A549 (cell line): ENCODE measurements at regions not wholly inside any gene's neighbourhood (a gene's known extent, or its start where the extent isn't known, plus 50 kb on each side); places are given as distances from the start of the nearest gene placed in this dataset.

Experiments
- ATAC-seq, 2 experiments: fragments of 200-7000 bp in 1 of 2; fragments of >200 bp in 1 of 2; cut with Nextera tagmentation in 1 of 2; cut with Tn5 transposase in 1 of 2; 3 replicates each; pipeline versions ENCODE4 v1.8.0 to v1.9.1; 2018 to 2020; ENCODE audit warnings: mild to moderate bottlenecking in 1 of 2, moderate library complexity in 1 of 2
- CTCF ChIA-PET: fragments of 300-600 bp; sonication (Branson Sonifier 250); formaldehyde crosslinking; extraction: SDS; loops from one replicate; lab custom pipeline; 2021; ENCODE audit warnings: antibody characterized with exemption, inconsistent platforms; lab: Yijun Ruan, JAX
- POLR2A ChIA-PET: fragments of 350-600 bp; formaldehyde crosslinking; extraction: SDS; loops from one replicate; lab custom pipeline; 2021; ENCODE audit warnings: antibody characterized with exemption, inconsistent platforms; lab: Yijun Ruan, JAX
- DNase-seq, 2 experiments: peaks; one replicate each; pipeline versions ENCODE4 v3.0.0 to v3.0.0-alpha.2; 2011 to 2016; ENCODE audit warnings: low read depth in 1 of 2, low spot score in 1 of 2
- FAIRE-seq: peaks from 2 replicates; lab custom pipeline; 2011; peaks lifted over from hg19 to GRCh38; lab: Jason Lieb, UNC
- H3K27ac ChIP-seq, 2 experiments: fragments of >200 bp; sonication (Bioruptor Twin); formaldehyde crosslinking; 3 replicates each; pipeline ENCODE4 v1.5.1; 2016 to 2017
- H3K4me1 ChIP-seq: fragments of >200 bp; sonication (Bioruptor Twin); formaldehyde crosslinking; 3 replicates; pipeline ENCODE4 v1.6.1; 2016
- H3K4me2 ChIP-seq: fragments of >200 bp; sonication (Bioruptor Twin); formaldehyde crosslinking; 3 replicates; pipeline ENCODE4 v1.6.1; 2016
- H3K4me3 ChIP-seq: fragments of >200 bp; sonication (Bioruptor Twin); formaldehyde crosslinking; 3 replicates; pipeline ENCODE4 v1.5.1; 2016
- H3K9me3 ChIP-seq: fragments of >200 bp; sonication (Bioruptor Twin); formaldehyde crosslinking; 3 replicates; pipeline ENCODE4 v1.6.1; 2016
- BHLHE40 ChIP-seq: IDR thresholded peaks from 2 replicates; pipeline ENCODE4 v1.6.1; 2012; ENCODE audit warnings: low read depth, low read length, inconsistent platforms
- CBX8 ChIP-seq: fragments of 200-600 bp; sonication (generic); IDR thresholded peaks from 2 replicates; pipeline ENCODE4 v1.6.1; 2016
- CEBPB ChIP-seq, 2 experiments: fragments of >200 bp in 1 of 2; sonication (Bioruptor Twin) in 1 of 2; formaldehyde crosslinking in 1 of 2; IDR thresholded peaks; 2 replicates each; pipeline ENCODE4 v1.6.1; 2012 to 2016
- CHD2 ChIP-seq: fragments of 150-350 bp; IDR thresholded peaks from 2 replicates; pipeline ENCODE4 v1.6.1; 2014; ENCODE audit warnings: low read length; ENCODE audit not compliant: partially characterized antibody
- CHD4 ChIP-seq: fragments of 200-600 bp; sonication (generic); IDR thresholded peaks from 2 replicates; pipeline ENCODE4 v1.6.1; 2016; ENCODE audit warnings: antibody characterized with exemption, mild to moderate bottlenecking, borderline replicate concordance
- E2F6 ChIP-seq: IDR thresholded peaks from 2 replicates; pipeline ENCODE4 v1.6.1; 2012; ENCODE audit warnings: low read depth, borderline replicate concordance
- EHMT2 ChIP-seq: fragments of 200-600 bp; sonication (generic); IDR thresholded peaks from 2 replicates; pipeline ENCODE4 v1.6.1; 2016; ENCODE audit warnings: antibody characterized with exemption, low read depth, mild to moderate bottlenecking, moderate library complexity
- EP300 ChIP-seq, 2 experiments: fragments of >200 bp; sonication (Bioruptor Twin); formaldehyde crosslinking; IDR thresholded peaks; 2 replicates in 1 of 2; 3 replicates in 1 of 2; pipeline ENCODE4 v1.6.1; 2016 to 2017
- FOSB ChIP-seq: fragments of 250-450 bp; sonication (Bioruptor Pico); IDR thresholded peaks from 2 replicates; pipeline ENCODE4 v1.5.0; 2020; ENCODE audit warnings: mild to moderate bottlenecking, moderate library complexity
- FOSL2 ChIP-seq, 2 experiments: fragments of 450-650 bp in 1 of 2; fragments of >200 bp in 1 of 2; sonication (Bioruptor Twin) in 1 of 2; formaldehyde crosslinking; IDR thresholded peaks; 2 replicates each; pipeline versions ENCODE4 v1.5.0 to v1.6.1; 2016 to 2020; ENCODE audit warnings: mild to moderate bottlenecking in 1 of 2, moderate library complexity in 1 of 2
- HEYL ChIP-seq: fragments of 250-450 bp; sonication (Bioruptor Pico); IDR thresholded peaks from 2 replicates; pipeline ENCODE4 v1.8.0; 2021; ENCODE audit warnings: mild to moderate bottlenecking, moderate library complexity
- HMGXB4 ChIP-seq: fragments of 250-450 bp; sonication (Bioruptor Pico); IDR thresholded peaks from 2 replicates; pipeline ENCODE4 v1.5.0; 2021; ENCODE audit warnings: mild to moderate bottlenecking, moderate library complexity, borderline replicate concordance
- HOXA7 ChIP-seq: fragments of 250-450 bp; sonication (Bioruptor Pico); IDR thresholded peaks from 2 replicates; pipeline ENCODE4 v1.5.0; 2020; ENCODE audit warnings: mild to moderate bottlenecking, moderate library complexity
- JUN ChIP-seq, 2 experiments: fragments of >200 bp; sonication (Bioruptor Twin); formaldehyde crosslinking; IDR thresholded peaks; 2 replicates in 1 of 2; 3 replicates in 1 of 2; pipeline ENCODE4 v1.6.1; 2016 to 2017
- KDM5A ChIP-seq: fragments of 200-600 bp; sonication (generic); IDR thresholded peaks from 2 replicates; pipeline ENCODE4 v1.6.1; 2016; ENCODE audit warnings: antibody characterized with exemption, mild to moderate bottlenecking
- MAFK ChIP-seq: fragments of 450-650 bp; IDR thresholded peaks from 2 replicates; pipeline ENCODE4 v1.6.1; 2014; ENCODE audit not compliant: partially characterized antibody
- MAZ ChIP-seq: fragments of 150-350 bp; IDR thresholded peaks from 2 replicates; pipeline ENCODE4 v1.6.1; 2014; ENCODE audit warnings: antibody characterized with exemption, low read depth, low read length, borderline replicate concordance
- NFE2L2 ChIP-seq: fragments of 150-350 bp; conservative IDR thresholded peaks from 2 replicates; pipeline ENCODE4 v1.6.1; 2014; ENCODE audit warnings: low read length
- NPAS2 ChIP-seq: fragments of 250-450 bp; sonication (Bioruptor Pico); IDR thresholded peaks from 2 replicates; pipeline ENCODE4 v1.8.0; 2022; ENCODE audit warnings: mild to moderate bottlenecking, moderate library complexity, borderline replicate concordance
- NR3C1 ChIP-seq: fragments of >200 bp; sonication (Bioruptor Twin); formaldehyde crosslinking; IDR thresholded peaks from 3 replicates; pipeline ENCODE4 v1.6.1; 2017
- POLR2A ChIP-seq: IDR thresholded peaks from 2 replicates; pipeline ENCODE4 v1.6.1; 2012; ENCODE audit warnings: mild to moderate bottlenecking, low read length
- RAD21 ChIP-seq, 2 experiments: fragments of >200 bp in 1 of 2; sonication (Bioruptor Twin) in 1 of 2; formaldehyde crosslinking in 1 of 2; IDR thresholded peaks in 1 of 2; conservative IDR thresholded peaks in 1 of 2; 2 replicates in 1 of 2; 3 replicates in 1 of 2; pipeline ENCODE4 v1.6.1; 2012 to 2018; ENCODE audit warnings: inconsistent platforms in 1 of 2
- SREBF2 ChIP-seq: fragments of 450-650 bp; IDR thresholded peaks from 2 replicates; pipeline ENCODE4 v1.6.1; 2014; ENCODE audit warnings: mild to moderate bottlenecking, moderate library complexity
- TP53 ChIP-seq: fragments of 250-450 bp; sonication (Bioruptor Pico); IDR thresholded peaks from 2 replicates; pipeline ENCODE4 v1.5.0; 2021; ENCODE audit warnings: mild to moderate bottlenecking, moderate library complexity
- ZC3H11A ChIP-seq: fragments of 450-650 bp; IDR thresholded peaks from 2 replicates; pipeline ENCODE4 v1.6.1; 2014; ENCODE audit warnings: antibody characterized with exemption, mild to moderate bottlenecking
- ZNF302 ChIP-seq: fragments of 250-450 bp; sonication (Bioruptor Pico); IDR thresholded peaks from 2 replicates; pipeline ENCODE4 v1.9.0; 2021; ENCODE audit warnings: inconsistent platforms, mild to moderate bottlenecking, moderate library complexity
- ZSCAN20 ChIP-seq: fragments of 250-450 bp; sonication (Bioruptor Pico); IDR thresholded peaks from 2 replicates; pipeline ENCODE4 v1.8.0; 2022; ENCODE audit warnings: mild to moderate bottlenecking, moderate library complexity
- WGBS: methylation state at CpG from one replicate; pipeline ENCODE4 v1.1.6; 2017; ENCODE audit errors: missing lambda C conversion rate; 5-methylcytosine and 5-hydroxymethylcytosine counted together
- TF ChIP-seq, protein P1 (sequence below): fragments of >200 bp; sonication (Bioruptor Twin); formaldehyde crosslinking; IDR thresholded peaks from 2 replicates; pipeline ENCODE4 v1.6.1; 2016
- TF ChIP-seq, protein P2 (sequence below): fragments of >200 bp; sonication (Bioruptor Twin); formaldehyde crosslinking; IDR thresholded peaks from 3 replicates; pipeline ENCODE4 v1.5.1; 2016

GRCh38 chr5:167284222-167284890, 1007.1 kb upstream of the WWC1 start:
- no peaks in the 10 kb centered on the region for H3K4me1 ChIP-seq
- no peak for FAIRE-seq
- no peak overlapping the region for H3K4me2 ChIP-seq
- no peak overlapping the region for H3K27ac ChIP-seq
- H3K9me3 ChIP-seq: no peaks in the 10 kb centered on the region
- 0 out of 6 replicates have a peak, but pooled peaks of 1 of the 2 experiments have one; percentile 50 for ATAC-seq
- no peak for DNase-seq
- no peak for TF ChIP-seq RAD21 (conservative IDR thresholded peaks at IDR 0.05 in 1 of 2, IDR thresholded peaks at IDR 0.05 in 1 of 2)
- TF ChIP-seq EHMT2: no peak
- TF ChIP-seq HOXA7 (CRISPR knock-in tag): no peak
- TF ChIP-seq CHD4: no peak
- no peak for TF ChIP-seq CBX8
- no peak for TF ChIP-seq NPAS2 (CRISPR knock-in tag)
- TF ChIP-seq, protein P1, sequence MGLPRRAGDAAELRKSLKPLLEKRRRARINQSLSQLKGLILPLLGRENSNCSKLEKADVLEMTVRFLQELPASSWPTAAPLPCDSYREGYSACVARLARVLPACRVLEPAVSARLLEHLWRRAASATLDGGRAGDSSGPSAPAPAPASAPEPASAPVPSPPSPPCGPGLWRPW: no peak
- TF ChIP-seq CEBPB (IDR thresholded peaks at IDR 0.05): no peak
- no peak for TF ChIP-seq ZC3H11A
- no peak for TF ChIP-seq NR3C1
- TF ChIP-seq KDM5A: no peak
- no peak for TF ChIP-seq MAFK
- TF ChIP-seq ZSCAN20 (CRISPR knock-in tag): no peak
- TF ChIP-seq E2F6: no peak
- TF ChIP-seq POLR2A: no peak
- TF ChIP-seq FOSL2 (IDR thresholded peaks at IDR 0.05): no peak
- no peak for TF ChIP-seq FOSL2 (CRISPR knock-in tag; IDR thresholded peaks at IDR 0.05)
- TF ChIP-seq, protein P2, sequence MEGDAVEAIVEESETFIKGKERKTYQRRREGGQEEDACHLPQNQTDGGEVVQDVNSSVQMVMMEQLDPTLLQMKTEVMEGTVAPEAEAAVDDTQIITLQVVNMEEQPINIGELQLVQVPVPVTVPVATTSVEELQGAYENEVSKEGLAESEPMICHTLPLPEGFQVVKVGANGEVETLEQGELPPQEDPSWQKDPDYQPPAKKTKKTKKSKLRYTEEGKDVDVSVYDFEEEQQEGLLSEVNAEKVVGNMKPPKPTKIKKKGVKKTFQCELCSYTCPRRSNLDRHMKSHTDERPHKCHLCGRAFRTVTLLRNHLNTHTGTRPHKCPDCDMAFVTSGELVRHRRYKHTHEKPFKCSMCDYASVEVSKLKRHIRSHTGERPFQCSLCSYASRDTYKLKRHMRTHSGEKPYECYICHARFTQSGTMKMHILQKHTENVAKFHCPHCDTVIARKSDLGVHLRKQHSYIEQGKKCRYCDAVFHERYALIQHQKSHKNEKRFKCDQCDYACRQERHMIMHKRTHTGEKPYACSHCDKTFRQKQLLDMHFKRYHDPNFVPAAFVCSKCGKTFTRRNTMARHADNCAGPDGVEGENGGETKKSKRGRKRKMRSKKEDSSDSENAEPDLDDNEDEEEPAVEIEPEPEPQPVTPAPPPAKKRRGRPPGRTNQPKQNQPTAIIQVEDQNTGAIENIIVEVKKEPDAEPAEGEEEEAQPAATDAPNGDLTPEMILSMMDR: no peak
- TF ChIP-seq FOSB: no peak
- WGBS: 64% methylated on average over 6 of the region's 6 CpGs
- ChIA-PET CTCF (no interaction called here), POLR2A (no interaction called here)
- no peak overlapping the region for H3K4me3 ChIP-seq

GRCh38 chr5:167285591-167285990, 1005.9 kb upstream of the WWC1 start:
- 72% methylated on average over 5 of the region's 5 CpGs for WGBS
- TF ChIP-seq JUN (IDR thresholded peaks at IDR 0.05): no peak
- TF ChIP-seq MAFK: peak; percentile 34
- TF ChIP-seq NFE2L2: no peak
- no peak for TF ChIP-seq TP53 (CRISPR knock-in tag)
- TF ChIP-seq HEYL (CRISPR knock-in tag): no peak
- no peak for TF ChIP-seq SREBF2
- TF ChIP-seq, all 56 proteins: peak for 1
- no peaks in the 10 kb centered on the region for H3K9me3 ChIP-seq
- no peaks in the 10 kb centered on the region for H3K4me1 ChIP-seq
- ATAC-seq (no peak), DNase-seq (no peak), FAIRE-seq (no peak)
- POLR2A ChIA-PET: no interaction called here
- CTCF ChIA-PET: no interaction called here
- no peak overlapping the region for H3K4me2 ChIP-seq
- H3K4me3 ChIP-seq: no peak overlapping the region
- H3K27ac ChIP-seq: no peak overlapping the region

GRCh38 chr5:167286891-167287290, 1004.6 kb upstream of the WWC1 start:
- no peak for DNase-seq
- Histone ChIP-seq H3K4me1 (no peaks in the 10 kb centered on the region), H3K4me2 (no peak overlapping the region), H3K9me3 (no peaks in the 10 kb centered on the region), H3K4me3 (no peak overlapping the region), H3K27ac (no peak overlapping the region)
- ChIA-PET CTCF (no interaction called here), POLR2A (no interaction called here)
- 95% methylated on average over 1 of the region's 1 CpG for WGBS
- FAIRE-seq: no peak
- no peak for ATAC-seq
- TF ChIP-seq SREBF2: no peak
- TF ChIP-seq HMGXB4 (CRISPR knock-in tag): no peak
- TF ChIP-seq, protein P1: no peak
- TF ChIP-seq MAZ: no peak
- no peak for TF ChIP-seq EP300 (IDR thresholded peaks at IDR 0.05)
- TF ChIP-seq, protein P2: no peak
- TF ChIP-seq ZNF302 (CRISPR knock-in tag): no peak
- no peak for TF ChIP-seq HOXA7 (CRISPR knock-in tag)
- no peak for TF ChIP-seq CHD2
- no peak for TF ChIP-seq MAFK
- TF ChIP-seq BHLHE40: no peak
